Cerebellar nuclear complex (tissue), 1 donor: ENCODE measurements at regions not wholly inside any gene's neighbourhood (a gene's known extent, or its start where the extent isn't known, plus 50 kb on each side); places are given as distances from the start of the nearest gene placed in this dataset.

Experiments
- DNase-seq, 2 experiments: peaks; one replicate each; lab custom pipeline; 2025; lab: John Stamatoyannopoulos, UW

DNA sequence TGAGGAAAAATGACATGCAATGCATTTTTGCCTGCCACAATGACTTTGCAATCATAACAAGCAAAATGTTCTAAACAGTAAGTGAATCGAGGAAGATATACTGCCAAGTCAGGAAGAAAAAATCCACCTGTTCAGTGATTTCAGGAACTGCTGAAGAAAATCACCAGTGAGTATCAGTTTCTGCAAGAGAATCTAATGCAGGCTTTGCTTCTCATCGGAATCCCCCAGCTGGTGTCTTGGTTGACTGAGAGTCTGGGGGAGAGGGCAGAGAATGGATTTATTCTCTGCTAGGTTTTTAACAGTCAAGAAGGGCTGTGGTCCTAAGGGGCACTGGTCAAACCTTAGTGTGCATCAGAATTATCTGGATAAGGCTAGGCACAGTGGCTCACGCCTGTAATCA, 363.4 kb downstream of the CDH26 start:
- DNase-seq = no peak

DNA sequence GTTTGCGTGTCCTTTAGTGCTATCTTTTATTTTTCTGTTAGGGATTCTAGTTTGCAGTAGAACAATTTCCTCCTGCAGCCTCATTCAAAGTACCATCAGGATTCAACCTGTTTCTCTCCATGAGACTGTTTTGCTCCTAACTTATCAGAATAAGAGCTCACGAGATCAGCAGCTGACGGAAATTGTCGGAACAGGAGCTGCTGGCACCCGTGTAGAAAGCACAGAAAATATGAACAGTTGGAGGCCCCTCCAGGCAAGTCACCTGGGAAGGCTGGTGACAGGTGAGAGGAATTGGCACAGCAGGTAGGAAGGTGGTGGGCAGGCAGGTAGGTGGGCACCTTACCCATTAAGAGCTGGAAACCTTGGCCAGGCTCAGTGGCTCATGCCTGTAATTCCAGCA, 368.6 kb downstream of the CDH26 start:
- DNase-seq = no peak

DNA sequence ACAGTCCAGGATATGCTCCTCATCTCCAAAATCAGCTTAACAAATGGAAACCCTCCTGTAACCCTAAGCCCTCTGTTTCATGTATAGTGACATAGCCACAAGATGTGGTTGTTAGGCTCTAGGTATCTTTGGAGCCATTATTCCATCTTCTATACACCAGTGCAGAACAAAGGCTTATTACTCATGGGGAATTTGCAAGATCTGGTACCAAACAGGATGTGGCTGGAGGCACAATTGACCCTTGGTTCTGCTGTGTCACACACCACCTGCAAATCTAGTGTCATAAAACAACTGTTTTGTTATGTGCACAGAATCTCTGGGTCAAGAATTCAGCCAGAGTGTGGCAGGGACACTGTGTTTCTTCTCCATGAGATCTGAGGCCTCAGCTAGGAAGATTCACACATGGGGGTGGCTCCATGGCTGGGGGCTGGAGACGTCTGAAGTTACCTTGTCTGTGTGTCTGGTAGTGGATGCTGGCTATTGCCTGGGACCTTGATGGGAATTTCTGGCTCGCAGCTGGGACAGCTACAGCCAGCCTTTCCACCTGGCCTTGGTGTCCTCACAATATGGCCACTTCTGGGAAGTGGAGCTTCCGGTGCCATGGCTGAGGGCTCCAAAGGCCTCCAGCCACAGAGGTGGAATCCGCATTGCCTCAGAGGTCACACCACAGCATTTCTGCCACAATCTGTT, 369.9 kb downstream of the CDH26 start:
- DNase-seq = no peak

DNA sequence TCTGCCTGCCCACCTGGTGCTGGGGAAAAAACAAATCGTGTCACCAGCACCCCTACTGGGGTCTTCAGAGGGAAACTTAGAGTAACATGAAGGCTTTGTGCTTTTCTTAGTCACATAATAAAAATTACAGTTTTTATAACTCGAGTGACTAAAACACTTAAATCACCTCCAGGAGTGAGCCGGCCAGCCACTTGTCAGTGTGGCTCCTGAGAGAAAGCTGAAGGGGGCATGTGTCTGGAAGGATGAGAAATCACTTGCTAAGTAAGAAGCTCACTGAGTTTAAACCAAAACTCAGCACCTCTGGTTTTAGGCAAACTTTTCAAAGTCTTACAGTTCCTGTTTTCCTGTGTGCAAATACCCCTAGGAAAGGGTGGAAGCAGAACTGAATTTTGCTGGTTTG, 372.2 kb downstream of the CDH26 start:
- no peak for DNase-seq

DNA sequence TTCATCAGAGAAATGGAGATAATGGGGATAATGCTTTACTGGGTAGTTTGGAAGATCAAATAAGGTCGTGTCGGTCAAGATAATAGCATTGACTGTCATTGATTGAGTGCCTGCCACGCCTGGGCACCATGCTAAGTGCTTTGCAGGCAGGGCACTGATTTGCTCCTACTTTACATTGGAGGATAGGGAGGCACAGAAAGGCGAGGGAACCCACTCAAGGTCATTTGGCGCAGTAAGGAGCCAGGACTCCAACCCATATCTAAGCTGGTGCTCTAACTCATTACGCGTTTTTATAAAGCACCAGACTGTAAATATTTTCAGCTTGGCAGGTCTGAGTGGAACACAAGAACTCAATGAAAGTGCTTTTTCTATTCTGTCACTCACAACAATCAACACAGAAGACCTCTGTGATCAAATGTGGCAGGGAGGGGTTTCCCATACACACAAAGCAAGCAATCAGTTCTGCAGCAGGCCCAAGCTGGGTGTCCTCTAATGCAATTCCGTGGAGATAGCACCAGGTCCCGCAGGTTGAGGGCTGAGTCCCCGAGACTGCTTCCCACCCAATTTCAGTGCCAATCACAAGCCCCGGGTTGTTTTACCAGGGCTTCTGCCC, 373.6 kb downstream of the CDH26 start:
- DNase-seq = no peak

DNA sequence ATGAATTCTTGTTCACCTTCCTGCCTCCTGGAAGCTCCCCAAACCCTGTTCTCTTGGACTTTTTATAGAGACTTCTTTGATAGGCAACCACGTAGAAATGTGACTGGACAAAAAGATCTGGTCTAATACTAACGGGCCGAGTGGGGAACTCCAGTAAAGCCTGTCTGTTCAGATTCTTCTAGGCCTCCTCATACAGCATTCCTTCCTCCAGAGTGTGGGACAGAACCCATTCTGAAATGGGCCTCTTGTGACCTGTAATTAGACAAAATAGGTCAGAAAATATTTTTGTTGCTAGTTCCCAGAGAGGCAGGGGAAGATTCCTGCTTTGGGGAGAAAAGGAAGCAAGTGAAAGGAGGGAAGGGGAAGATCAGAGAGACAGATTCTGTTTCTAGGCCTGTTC, 374.3 kb downstream of the CDH26 start:
- DNase-seq = no peak

DNA sequence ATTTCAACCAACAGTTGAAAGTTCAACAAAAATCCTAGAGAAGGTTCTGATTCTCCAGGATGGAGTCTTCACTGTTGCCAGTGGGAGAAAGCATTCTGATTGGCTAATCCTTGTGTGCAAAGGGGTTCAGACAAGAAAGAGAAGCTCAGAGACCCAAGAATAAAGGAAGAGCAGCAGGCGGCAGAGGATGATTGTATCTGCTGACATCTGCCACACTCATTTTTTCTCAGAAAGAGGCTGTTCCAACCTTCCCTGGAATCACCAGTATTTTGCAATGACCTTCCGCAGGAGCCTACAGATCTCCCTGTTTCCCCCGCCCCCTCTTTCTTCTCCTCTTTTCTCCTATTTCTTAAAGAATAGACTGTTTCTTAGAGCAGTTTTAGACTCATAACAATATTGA, 376.7 kb downstream of the CDH26 start:
- DNase-seq = no peak

DNA sequence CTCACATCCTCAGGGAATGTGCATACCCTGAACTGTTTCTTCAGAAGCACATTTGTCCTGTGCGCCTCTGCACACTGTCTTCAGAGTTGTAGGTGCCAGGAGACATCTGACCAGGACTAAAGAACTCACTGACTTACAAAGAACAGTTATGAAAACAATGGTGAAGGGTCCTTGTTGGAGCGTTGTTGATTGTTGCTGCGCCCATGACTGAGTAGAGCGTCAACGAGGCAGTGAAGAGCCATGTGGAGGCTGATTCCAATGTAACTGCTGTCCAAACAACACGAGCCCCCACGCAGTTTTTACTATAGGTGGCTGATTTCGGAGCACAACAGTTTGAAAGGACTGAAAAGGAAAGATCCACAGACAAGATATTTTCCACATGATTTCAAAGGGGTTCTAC, 380.3 kb downstream of the CDH26 start:
- no peak for DNase-seq

DNA sequence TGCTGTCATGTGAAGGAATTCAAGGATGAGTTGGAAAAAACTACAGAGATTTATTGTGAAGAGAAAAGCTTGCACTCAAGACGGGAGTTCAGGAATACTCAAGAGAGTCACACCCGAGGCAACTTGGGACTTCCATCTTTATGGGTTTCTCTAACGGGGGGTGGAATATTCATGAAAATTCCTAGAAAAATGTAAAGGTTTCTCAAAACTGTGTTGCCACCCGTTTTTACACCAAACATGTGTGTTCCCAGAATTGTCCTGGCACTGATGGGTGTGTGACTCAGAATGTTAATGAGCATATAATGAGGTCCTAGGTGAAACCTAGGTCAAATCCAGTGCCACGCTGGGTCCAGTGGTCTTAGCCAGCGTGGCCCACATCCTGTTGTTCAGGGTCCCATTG, 381.5 kb downstream of the CDH26 start:
- DNase-seq = no peak

DNA sequence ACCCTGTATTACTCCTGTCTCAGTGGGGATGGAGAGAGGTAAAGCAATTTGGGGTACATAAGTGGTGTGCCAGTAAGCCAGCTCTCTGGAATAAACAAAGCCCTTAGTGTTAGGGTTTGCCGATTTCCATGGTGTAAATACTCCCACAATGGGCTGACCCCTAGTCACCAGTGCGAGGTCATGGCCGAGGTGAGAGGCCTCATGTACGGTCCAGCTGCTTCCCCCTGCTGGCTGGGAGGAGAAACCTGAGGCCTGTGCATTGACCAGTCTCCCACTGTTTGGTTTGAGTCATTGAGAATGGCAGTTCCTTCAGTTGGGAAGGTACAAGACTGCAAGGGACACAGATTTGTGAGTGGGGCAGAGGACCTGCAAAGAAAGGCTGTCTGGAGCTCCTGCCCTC, 382.0 kb downstream of the CDH26 start:
- DNase-seq = no peak

DNA sequence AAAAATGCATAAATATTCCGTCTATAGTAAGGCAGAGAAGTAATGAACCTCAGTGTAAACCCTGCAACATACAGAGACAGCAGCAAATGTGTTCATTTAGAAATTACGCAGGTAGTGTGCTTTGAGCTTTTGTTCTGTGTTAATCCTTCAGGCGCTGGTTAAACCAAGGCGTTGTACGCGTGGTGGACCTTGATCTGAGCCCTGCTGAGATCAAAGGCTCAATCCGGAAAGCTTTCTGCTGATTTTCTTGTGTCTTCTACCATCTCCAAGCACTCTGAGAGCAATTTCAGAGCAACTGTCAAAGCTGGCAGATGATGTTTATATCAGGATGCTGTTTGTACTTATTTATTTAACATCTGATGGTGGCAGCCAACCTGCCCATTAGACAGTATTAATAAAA, 382.8 kb downstream of the CDH26 start:
- no peak for DNase-seq

DNA sequence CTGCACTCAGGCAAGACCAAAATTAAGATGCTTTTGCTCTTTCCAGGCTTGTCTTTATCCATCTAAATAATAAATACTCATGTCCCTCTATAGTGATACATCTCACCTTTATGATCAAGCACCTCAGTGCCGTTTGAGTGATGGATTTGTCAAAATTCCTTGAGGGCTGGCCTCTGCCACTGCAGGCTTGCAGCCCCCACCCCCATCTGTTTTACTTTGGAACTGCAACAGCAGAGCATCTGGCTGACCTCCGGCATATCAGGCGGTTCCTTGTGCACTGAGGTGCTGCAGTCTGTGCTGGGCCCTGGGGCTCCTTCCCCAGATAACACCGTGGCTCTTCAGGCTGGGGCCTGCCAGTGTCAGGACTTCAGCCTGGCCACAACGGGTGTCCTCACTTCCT, 386.9 kb downstream of the CDH26 start:
- DNase-seq = no peak

DNA sequence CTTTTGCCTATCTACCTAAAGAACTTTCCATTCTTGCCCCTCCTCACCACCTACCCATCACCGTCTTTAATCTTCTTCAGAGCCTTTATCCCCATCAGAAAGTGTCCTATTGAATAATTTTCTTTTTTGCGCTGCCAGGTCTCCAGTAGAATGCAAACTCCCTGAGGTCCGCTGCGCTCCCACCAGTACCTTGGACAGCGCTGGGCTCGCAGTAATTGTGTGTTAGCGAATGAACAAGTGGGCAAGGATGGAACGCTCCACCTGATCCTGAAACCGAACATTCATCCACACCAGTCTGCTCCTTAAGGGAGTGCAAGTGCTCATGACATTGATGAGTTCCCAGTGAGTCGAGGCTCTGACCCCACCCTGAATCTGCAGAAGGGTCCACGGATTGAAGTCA, 391.2 kb downstream of the CDH26 start:
- DNase-seq = no peak

DNA sequence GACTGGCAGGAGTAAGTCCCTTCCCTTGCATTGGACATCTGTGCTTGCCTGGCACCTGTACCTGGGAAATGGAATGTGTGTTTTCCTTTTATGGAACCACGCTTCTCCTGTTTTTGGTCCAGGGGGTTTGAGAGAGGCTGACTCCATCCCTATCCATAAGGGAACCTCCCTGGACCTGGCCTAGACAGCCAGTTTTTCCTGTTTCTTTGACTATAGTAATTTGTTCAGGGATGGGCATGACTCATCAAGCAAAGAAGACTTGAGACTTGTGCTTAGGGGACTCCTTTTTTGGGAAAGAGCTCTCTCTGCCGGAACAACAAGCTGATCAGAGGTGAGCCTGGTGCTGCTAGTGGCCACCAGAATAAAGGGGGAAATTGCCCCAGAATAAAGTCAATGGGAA, 393.8 kb downstream of the CDH26 start:
- no peak for DNase-seq

DNA sequence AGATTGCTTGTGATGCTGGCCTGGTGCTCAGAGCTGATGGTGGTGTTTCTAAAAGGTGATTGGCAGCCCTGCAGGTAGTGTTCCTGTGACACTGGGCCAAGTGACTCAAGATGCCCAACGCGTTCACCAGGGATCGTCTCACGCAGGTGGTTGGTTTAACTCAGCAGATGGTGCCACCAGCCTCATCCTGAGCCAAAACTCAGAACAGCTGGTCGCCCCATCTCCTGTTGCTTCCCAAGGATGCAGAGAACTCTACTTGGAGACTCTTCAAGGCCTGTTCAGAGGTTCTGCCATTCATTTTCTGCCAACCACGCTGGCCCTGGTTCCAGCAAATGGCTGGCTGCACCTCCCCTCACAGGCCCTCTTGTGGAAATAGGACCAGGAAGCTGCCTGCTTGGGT, 394.4 kb downstream of the CDH26 start:
- peak; percentile 40 to 74 for DNase-seq

DNA sequence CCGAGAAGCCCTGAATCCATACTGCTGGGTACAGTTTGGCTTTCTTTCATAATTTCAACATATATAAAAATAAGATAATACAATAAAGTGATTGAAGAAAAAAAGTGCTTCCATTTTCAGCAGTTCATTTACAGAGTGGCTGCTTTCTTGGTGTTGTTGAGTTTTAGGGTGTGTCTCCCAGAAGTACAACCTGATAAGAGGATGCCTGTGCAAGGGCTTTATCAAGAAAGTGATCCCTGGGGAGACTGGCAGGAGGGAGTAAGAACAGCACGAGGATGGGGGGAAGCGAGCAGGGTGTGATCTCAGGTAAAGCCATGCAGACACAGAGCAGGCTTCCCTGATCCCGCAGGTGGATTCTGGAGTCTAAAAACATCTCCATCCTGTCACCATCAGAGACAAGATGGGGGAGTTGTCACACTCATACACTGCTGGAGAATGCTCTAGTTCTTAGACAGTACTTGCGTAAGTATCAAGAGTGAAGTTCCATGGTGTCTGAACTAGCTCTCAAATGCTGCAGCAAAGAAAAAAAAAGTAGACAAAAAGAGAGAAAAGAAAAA, 395.9 kb downstream of the CDH26 start:
- DNase-seq = no peak

DNA sequence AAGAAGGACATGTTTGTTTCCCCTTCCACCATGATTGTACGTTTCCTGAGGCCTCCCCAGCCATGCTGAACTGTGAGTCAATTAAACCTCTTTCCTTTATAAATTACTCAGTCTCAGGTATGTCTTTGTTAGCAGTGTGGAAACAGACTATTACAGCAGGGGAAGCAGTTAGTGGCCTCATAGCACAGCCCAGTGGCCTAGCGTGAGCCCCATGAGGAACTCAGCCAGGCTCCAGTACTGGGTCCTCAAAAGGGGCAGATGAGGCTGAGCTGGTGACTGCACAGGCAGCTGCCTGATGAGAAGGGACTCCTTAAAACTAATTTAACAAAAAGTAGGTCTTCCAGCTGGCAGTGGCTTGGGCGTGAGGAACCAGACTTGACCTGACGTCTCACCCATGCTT, 399.9 kb downstream of the CDH26 start:
- no peak for DNase-seq

DNA sequence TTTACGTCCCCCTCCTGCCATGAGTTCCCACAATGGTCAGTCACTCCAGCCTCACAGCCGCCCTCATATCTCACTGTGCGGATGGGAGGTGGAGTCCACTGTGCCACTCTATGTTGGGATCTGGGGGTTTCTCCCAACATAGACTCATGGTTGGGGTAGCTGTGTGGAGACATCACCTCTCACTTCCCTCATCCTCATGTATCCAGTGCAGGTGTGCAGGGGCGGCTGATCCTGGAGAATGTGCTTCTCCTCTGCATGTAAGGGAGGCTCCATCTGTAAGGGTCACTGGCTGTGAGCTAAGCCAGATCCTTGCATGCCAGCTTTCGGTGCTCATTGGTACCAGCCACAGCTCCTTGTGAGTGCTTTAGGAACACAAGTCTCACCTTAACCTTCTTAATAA, 400.8 kb downstream of the CDH26 start:
- no peak for DNase-seq

DNA sequence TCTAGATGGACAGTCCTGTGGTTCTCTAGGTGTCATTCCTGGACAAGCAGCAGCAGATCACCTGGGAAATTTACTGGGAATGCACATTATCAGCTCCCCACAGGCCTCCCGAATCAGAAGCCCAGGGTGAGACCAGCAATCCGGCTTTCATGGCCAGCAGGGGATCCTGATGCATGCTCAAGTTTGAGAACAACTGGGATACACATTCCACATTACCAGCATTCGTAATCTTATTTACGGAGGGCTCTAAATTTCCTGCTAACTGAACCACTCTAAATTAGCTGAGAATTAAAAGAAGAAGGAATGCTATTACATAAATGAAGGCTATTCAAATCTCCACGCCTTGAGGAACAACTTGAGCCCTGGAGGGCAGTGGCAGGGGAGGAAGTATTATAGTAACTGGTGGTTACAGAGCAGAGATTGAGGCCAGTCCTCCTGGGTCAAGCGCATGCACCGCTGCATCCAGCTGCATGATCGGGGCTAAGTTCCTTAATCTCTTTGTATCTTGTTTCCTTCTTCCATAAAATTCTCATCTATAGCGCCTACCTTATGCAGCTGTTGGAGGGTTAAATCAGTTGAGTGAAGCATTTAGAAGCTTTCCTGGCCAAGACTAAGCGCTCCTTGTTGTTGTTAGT, 403.7 kb downstream of the CDH26 start:
- no peak for DNase-seq

DNA sequence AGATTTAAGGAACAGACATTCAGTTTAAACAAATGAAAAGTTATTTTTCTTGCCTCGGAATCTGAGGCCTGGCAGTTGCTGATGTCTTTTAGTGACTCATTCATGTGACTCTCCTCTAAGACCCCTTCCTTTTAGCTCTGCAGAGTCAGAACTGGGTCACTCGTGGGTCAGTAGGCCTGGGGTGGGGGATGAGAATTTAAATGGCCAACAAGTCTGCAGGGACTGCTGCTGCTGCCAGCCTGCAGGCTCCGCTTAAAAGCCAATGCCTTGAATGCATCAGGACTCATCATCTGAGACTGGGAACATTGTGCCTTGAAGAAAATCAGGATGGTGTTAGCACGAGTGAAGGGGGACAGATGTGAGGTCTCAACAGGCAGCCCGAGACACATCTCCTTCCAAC, 404.3 kb downstream of the CDH26 start:
- no peak for DNase-seq

DNA sequence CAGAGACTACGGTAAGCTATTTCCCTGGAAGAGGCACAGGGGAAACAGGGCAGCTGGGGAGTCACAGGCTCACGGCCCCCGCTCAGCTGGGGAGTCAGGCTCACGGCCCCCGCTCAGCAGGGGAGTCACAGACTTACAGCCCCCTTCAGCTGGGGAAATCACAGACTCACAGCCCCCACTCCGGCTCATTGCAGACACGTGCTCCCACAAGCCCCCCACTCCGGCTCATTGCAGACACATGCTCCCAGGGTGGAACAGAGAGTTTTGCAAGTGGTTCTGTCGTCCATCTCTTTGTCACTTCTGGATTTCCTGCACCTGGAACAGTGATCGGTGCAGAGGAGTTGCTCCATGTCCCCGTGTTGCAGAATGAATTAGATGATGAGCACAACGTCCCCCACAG, 405.5 kb downstream of the CDH26 start:
- DNase-seq = no peak

DNA sequence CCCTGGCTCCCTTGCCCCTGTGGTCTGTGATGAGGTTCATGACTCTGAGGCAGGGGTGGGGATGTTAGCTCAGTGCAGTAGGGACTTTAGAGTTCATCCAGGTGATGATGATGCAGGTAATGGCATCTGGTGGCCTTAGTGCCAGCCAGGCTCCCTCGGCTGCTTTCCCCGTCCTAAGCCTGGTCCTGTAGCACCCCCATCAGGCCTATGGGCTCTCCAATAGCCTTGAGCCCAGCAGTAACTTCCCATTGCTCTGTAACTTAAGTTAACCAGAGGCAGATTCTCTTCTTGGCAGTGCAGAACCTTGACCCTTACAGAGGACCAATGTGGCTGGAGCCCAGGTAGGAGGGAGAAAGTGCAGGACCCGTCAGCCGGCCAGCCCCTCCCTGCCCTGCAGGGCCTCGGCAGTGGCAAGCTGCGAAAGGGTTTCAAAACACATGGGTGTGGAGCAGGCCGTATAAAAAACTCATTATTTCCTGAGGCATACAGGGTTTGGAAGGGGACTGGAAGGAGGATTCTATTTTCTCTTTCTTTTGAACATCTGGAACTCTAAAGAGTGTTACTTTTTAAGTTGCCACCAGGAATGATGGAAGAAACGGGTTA, 406.9 kb downstream of the CDH26 start:
- DNase-seq = no peak

DNA sequence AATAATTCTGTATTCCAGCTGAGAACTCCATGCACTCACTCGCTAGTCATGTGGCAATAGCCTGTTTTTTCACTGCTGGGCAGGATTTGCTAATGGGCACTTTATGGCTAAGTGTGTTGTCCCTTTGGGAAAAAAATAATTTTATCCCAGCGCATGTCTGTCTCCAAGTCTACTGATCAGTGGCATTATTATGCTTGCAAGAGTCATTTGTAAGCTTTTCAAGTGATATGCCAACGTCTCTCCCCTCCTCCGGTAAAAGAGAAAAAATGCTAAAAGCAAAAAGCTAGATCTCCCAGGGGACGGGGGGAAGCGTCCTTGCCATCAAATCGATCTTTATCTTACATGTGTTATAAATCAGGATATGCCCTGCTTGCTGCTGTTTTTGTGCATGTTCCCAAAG, 407.7 kb downstream of the CDH26 start:
- DNase-seq = no peak
